Vagina (tissue), 2 donors: ENCODE measurements at regions not wholly inside any gene's neighbourhood (a gene's known extent, or its start where the extent isn't known, plus 50 kb on each side); places are given as distances from the start of the nearest gene placed in this dataset.

Experiments used
- POLR2A ChIP-seq, 2 donors: fragments of 450-650 bp; IDR thresholded peaks; one replicate each; pipeline ENCODE4 v1.6.1; 2017; ENCODE audit warnings: antibody characterized with exemption in 2 of 2, mild to moderate bottlenecking in 2 of 2, moderate library complexity in 2 of 2
- POLR2AphosphoS5 ChIP-seq, 2 donors: sonication (generic); formaldehyde crosslinking; IDR thresholded peaks; one replicate each; pipeline ENCODE4 v1.9.0; 2017; ENCODE audit warnings: antibody characterized with exemption in 2 of 2, mild to moderate bottlenecking in 2 of 2, low read depth in 1 of 2; ENCODE audit not compliant: insufficient read depth in 1 of 2
- TF ChIP-seq, protein P1 (sequence below), 3 experiments: fragments of 450-650 bp in 2 of 3; fragments of 200-600 bp in 1 of 3; sonication (generic) in 1 of 3; IDR thresholded peaks; one replicate each; pipeline ENCODE4 v1.5.1; 2017 to 2019; ENCODE audit warnings: antibody characterized with exemption in 3 of 3, mild to moderate bottlenecking in 2 of 3, moderate library complexity in 2 of 3

DNA sequence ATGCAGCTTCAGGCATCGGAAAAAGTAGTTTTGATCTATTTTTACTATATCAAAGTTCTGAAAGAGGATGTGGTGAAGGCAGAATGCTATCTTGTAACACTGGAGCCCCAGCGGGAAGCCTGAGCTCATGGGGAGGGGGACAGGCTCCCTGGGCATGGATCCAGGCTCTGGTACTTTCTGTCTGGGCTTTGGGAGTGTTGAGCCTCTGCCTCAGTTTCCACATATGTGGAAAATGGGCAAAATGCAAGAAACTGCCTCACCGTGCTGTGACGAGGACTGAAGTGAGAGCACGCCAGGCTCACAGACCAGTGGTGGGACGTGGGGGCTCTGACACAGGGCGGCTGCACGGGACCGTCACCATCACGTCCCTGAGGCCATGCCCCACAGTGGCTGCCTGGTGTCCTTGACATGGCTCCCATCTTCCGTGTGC, 182.9 kb upstream of the SHH start:
- TF ChIP-seq, protein P1, sequence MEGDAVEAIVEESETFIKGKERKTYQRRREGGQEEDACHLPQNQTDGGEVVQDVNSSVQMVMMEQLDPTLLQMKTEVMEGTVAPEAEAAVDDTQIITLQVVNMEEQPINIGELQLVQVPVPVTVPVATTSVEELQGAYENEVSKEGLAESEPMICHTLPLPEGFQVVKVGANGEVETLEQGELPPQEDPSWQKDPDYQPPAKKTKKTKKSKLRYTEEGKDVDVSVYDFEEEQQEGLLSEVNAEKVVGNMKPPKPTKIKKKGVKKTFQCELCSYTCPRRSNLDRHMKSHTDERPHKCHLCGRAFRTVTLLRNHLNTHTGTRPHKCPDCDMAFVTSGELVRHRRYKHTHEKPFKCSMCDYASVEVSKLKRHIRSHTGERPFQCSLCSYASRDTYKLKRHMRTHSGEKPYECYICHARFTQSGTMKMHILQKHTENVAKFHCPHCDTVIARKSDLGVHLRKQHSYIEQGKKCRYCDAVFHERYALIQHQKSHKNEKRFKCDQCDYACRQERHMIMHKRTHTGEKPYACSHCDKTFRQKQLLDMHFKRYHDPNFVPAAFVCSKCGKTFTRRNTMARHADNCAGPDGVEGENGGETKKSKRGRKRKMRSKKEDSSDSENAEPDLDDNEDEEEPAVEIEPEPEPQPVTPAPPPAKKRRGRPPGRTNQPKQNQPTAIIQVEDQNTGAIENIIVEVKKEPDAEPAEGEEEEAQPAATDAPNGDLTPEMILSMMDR (IDR thresholded peaks at IDR 0.05) = no peak
- TF ChIP-seq POLR2AphosphoS5 (IDR thresholded peaks at IDR 0.05; ENCODE audit: insufficient read depth in 1 of 2, low read depth in 1 of 2) (no peak), POLR2A (IDR thresholded peaks at IDR 0.05) (no peak)
